NCI-H1436 (cell line): ENCODE measurements at regions not wholly inside any gene's neighbourhood (a gene's known extent, or its start where the extent isn't known, plus 50 kb on each side); places are given as distances from the start of the nearest gene placed in this dataset.
"Not testable (repeated sequence)": the region's sequence is repeated elsewhere in the genome, so short reads cannot be mapped to it uniquely, and the experiment has no call there.

Source experiments
- DNase-seq: peaks from one replicate; lab custom pipeline; 2025; lab: John Stamatoyannopoulos, UW

GRCh38 chr4:124053872-124054538 is 657.4 kb downstream of the SPRY1 start:
- DNase-seq, result no peak

- DNase-seq, result no peak
These were observed 657.2 kb downstream of the ANKRD50 start for GRCh38 chr4:124055336-124055735.

GRCh38 chr4:124055896-124056295 is 656.6 kb downstream of the ANKRD50 start:
- DNase-seq, result no peak

- no peak for DNase-seq
These were observed 652.1 kb downstream of the ANKRD50 start for GRCh38 chr4:124060261-124060918.

GRCh38 chr4:124061413-124061812 is 651.1 kb downstream of the ANKRD50 start:
- no peak for DNase-seq

GRCh38 chr4:124065422-124065821 is 647.1 kb downstream of the ANKRD50 start:
- no peak for DNase-seq

GRCh38 chr4:124065936-124066335 is 646.6 kb downstream of the ANKRD50 start:
- no peak for DNase-seq

- DNase-seq, result no peak
These were observed 645.9 kb downstream of the ANKRD50 start for GRCh38 chr4:124066595-124066994.

- DNase-seq, result no peak
These were observed 645.5 kb downstream of the ANKRD50 start for GRCh38 chr4:124067046-124067445.

GRCh38 chr4:124070688-124071484 is 641.6 kb downstream of the ANKRD50 start:
- DNase-seq, result no peak

- DNase-seq, result not testable (repeated sequence)
These were observed 637.3 kb downstream of the ANKRD50 start for GRCh38 chr4:124075276-124075675.

- DNase-seq, result no peak
These were observed 633.3 kb downstream of the ANKRD50 start for GRCh38 chr4:124079174-124079780.

GRCh38 chr4:124083711-124084110 is 628.8 kb downstream of the ANKRD50 start:
- no peak for DNase-seq

GRCh38 chr4:124085561-124086180 is 626.9 kb downstream of the ANKRD50 start:
- no peak for DNase-seq

GRCh38 chr4:124090021-124090420 is 622.5 kb downstream of the ANKRD50 start:
- DNase-seq, result no peak

GRCh38 chr4:124092101-124092500 is 620.4 kb downstream of the ANKRD50 start:
- DNase-seq, result no peak

GRCh38 chr4:124092541-124092984 is 620.0 kb downstream of the ANKRD50 start:
- no peak for DNase-seq

GRCh38 chr4:124095621-124096020 is 616.9 kb downstream of the ANKRD50 start:
- DNase-seq, result no peak

GRCh38 chr4:124096290-124096689 is 616.2 kb downstream of the ANKRD50 start:
- DNase-seq, result no peak

- no peak for DNase-seq
These were observed 615.1 kb downstream of the ANKRD50 start for GRCh38 chr4:124097447-124097846.

- DNase-seq, result no peak
These were observed 608.4 kb downstream of the ANKRD50 start for GRCh38 chr4:124104101-124104500.

- no peak for DNase-seq
These were observed 607.9 kb downstream of the ANKRD50 start for GRCh38 chr4:124104628-124105027.
